Upper lobe of left lung (tissue), 4 donors: ENCODE measurements at regions not wholly inside any gene's neighbourhood (a gene's known extent, or its start where the extent isn't known, plus 50 kb on each side); places are given as distances from the start of the nearest gene placed in this dataset.

ENCODE experiments used
- EP300 ChIP-seq, 4 donors: sonication (generic); formaldehyde crosslinking; IDR thresholded peaks; one replicate each; pipeline ENCODE4 v1.5.1; 2017; ENCODE audit warnings: antibody characterized with exemption in 4 of 4, control low read depth in 2 of 4
- POLR2A ChIP-seq, 4 donors: fragments of 450-650 bp; IDR thresholded peaks; one replicate each; pipeline ENCODE4 v1.5.1; 2016 to 2017; ENCODE audit warnings: antibody characterized with exemption in 4 of 4, mild to moderate bottlenecking in 2 of 4
- POLR2AphosphoS5 ChIP-seq, 2 donors: sonication (generic); formaldehyde crosslinking; IDR thresholded peaks; one replicate each; pipeline ENCODE4 v1.5.1; 2017; ENCODE audit warnings: antibody characterized with exemption in 2 of 2
- TF ChIP-seq, protein P1 (sequence below), 6 experiments: fragments of 450-650 bp in 4 of 6; fragments of 200-600 bp in 2 of 6; sonication (generic) in 2 of 6; IDR thresholded peaks; one replicate each; pipeline ENCODE4 v1.5.1; 2016 to 2019; ENCODE audit warnings: antibody characterized with exemption in 6 of 6

DNA sequence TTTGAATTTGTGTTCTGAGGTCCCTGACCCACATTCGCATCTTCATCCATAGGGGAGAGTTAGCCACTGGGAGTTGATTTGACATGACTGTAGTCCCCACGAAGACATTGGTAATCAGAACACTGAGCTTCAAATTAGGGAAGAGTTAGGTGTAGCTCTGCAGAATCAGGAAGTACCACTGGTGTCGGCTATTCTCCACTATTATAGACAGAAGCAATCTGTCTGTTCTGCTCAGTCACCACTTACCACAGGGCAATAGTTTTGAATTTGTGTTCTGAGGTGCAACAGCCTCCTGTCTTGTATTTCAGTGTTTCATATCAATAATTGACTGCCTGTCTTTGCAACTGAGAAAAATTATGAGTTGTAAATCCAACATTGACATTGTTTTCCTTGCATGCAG is 407.6 kb downstream of the LRFN5 start:
- TF ChIP-seq POLR2AphosphoS5 (IDR thresholded peaks at IDR 0.05) (no peak), POLR2A (IDR thresholded peaks at IDR 0.05) (no peak), EP300 (IDR thresholded peaks at IDR 0.05) (no peak)
- TF ChIP-seq, protein P1, sequence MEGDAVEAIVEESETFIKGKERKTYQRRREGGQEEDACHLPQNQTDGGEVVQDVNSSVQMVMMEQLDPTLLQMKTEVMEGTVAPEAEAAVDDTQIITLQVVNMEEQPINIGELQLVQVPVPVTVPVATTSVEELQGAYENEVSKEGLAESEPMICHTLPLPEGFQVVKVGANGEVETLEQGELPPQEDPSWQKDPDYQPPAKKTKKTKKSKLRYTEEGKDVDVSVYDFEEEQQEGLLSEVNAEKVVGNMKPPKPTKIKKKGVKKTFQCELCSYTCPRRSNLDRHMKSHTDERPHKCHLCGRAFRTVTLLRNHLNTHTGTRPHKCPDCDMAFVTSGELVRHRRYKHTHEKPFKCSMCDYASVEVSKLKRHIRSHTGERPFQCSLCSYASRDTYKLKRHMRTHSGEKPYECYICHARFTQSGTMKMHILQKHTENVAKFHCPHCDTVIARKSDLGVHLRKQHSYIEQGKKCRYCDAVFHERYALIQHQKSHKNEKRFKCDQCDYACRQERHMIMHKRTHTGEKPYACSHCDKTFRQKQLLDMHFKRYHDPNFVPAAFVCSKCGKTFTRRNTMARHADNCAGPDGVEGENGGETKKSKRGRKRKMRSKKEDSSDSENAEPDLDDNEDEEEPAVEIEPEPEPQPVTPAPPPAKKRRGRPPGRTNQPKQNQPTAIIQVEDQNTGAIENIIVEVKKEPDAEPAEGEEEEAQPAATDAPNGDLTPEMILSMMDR (IDR thresholded peaks at IDR 0.05), result no peak
